GM21526 (cell line): ENCODE measurements at regions not wholly inside any gene's neighbourhood (a gene's known extent, or its start where the extent isn't known, plus 50 kb on each side); places are given as distances from the start of the nearest gene placed in this dataset.
"Not testable (repeated sequence)": the region's sequence is repeated elsewhere in the genome, so short reads cannot be mapped to it uniquely, and the experiment has no call there.

Source experiments
- ATAC-seq: cut with Tn5 transposase; IDR thresholded peaks from one replicate; pipeline ENCODE4 v1.9.1; 2021; ENCODE audit warnings: moderate library complexity; ENCODE audit not compliant: unreplicated experiment, low FRiP score

DNA sequence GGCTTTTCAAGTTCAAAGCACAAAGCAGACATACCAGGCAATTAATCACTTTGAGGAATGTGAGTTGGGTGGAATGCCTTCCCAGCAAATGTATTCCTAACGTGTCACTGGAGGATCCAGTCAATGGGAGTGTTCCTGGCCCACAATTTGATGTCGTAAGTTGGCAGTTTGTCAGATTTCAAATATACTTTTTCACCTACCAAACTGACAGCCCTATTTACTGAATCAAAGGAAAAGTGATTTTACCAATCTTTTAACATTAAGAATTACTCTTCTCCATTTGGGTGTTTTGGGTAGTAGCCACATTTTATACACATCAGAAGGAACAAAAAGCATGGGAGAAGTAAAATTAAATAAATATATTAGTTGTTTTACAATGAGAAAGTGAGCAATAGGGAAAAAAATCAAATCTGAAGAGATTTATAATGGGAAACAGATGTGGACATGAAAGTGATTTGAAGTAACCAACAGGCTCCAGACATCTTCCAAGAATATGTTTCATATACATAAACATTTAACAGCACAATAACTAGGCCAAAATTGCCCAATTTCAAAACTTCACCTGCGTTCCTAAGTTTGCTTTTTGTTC lies 222.9 kb downstream of the MTERF1 start:
- no peak for ATAC-seq

DNA sequence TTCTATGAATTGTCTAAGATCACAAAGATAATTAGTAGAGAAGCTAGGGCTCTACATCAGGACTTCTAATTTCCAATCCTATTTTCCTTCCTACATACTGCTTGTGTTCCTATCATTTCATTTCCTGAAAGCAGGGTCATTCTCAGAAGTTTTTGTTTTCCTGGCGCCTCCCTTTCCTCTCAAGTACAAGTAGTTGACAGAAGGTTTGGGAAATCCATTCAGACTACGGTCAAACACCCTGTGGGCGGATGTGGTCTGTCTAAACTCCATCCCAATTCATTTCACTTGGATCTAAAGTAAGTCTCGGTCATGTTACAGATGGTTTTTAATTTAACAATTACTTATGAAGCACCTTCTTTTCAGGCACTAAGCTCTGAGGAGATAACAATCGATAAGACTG lies 221.4 kb downstream of the MTERF1 start:
- no peak for ATAC-seq

DNA sequence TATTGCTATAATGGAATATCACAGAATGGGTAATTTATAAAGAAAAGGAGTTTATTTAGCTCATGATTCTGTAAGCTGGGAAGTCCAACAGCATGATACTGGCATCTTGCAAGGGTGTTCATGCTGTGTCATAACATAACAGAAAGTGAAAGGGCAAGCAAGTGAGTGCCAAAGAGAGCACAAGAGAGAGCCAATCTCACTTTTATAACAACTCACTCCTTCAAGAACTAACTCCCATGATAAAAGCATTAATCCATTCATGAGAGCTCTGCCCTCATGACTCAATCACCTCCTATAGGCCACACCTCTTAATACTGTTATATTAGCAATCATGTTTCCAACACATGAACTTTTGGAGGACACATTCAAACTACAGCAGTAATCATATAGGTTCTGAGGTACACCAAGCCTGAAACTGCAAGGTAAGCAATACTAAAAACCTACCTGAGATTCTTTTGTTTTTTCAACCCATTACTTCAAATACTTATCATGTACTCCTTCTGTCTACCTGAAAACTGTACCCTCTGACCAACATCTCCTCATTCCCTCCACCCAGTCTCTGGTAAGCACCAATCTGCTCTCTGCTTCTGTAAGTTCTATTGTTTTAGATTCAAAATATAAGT lies 219.7 kb downstream of the MTERF1 start:
- no peak for ATAC-seq

DNA sequence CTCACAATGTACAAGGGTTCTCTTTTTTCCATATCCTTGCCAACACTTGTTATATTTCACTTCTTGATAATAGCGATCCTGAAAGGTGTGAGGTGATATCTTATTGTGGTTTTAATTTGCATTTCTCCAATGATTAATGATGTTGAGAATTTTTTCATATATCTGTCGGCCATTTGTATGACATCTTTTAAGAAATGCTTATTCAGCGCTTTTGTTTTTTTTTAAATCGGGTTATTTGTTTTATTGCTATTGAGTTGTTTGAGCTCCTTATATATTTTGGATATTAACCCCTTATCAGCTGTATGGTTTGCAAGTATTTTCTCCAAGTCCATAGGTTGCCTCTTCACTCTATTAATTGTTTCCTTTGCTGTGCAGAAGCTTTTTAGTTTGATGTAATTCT lies 218.8 kb downstream of the MTERF1 start:
- no peak for ATAC-seq

DNA sequence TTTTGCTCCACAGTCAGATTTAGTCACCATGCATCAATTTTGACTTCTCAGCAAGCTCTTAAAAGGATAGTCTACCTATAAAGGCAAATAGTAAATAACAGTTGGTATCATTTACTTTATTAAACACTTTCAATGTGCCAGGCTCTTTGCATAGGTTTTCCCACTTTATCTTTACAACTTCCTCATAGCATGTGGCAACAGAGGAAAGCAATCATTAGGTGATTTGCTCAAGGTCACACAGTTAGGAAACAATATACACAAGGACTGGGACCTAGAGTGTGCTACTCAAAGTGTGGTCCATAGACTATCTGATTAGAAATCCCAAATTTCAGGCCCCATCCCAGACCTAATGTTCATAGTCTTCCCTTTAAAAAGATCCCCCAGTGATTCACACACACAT lies 212.3 kb downstream of the MTERF1 start:
- ATAC-seq = no peak

DNA sequence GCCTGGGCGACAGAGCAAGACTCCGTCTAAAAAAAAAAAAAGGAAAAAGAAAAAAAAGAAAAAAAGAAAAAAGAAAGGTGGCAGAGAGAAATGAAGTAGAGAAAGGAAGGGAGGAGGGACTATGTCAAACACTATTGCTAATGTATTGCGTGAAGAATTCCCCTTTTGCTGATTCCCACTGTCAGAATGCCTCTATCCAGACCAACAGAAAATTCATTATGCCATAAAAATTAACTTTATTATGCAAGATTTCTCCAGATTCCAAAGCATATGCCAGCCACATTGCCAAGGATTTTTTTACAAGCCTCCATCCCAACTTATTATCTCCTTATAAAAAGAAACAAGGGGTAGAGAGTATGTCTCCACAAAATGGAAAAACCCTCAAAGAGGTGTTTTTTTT lies 209.3 kb downstream of the MTERF1 start:
- ATAC-seq = no peak

DNA sequence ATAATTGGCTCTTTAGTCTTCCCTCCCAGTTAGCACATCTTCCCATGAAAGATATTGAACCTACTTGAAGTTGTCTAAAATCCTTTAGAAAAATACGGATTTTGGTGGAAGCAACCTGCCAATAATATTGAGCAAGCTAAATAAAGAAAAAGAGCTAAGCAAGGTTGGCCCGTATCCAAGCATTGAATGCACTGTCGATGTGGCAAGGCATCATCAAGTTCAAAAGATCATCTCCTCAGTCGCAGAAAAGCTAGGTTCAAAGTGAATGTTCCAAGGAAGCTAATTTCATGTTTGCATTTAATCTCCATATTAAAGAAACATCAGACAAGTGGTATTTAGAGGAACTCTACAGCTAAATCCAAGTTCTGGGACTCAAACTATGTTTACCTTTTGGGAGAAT lies 206.0 kb downstream of the MTERF1 start:
- ATAC-seq = no peak

DNA sequence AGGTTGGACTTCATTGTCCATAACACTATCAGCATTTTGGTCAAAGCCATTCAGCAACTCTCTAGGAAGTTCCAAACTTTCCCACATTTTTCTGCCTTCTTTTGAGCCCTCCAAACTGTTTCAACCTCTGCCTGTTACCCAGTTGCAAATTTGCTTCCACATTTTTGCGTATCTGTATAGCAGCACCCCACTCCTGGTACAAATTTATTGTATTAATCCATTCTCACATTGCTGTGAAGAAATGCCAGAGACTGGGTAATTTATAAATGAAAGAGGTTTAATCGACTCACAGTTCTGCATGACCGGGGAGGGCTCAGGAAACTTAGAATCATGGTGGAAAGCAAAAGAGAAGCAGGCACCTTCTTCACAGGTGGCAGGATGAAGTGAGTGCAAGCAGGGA lies 198.8 kb downstream of the MTERF1 start:
- ATAC-seq = no peak

DNA sequence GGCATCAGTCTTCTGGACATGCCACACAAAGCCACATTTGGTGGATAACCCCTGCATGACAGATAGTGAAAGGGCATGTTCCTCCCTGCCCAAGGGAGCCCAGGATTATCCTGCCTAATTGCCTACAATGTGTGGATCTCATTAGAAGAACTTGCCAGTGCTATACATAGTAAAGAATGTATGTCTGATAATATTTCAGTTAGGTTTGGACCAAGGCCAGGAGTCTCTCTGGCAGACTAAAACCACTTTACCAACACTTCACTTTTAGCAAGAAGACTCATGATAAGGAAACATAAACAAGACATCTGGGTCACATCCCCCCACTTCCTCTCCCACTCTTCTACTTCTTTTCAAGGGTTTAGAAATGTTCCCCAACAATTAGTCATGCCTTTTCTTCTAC lies 196.7 kb downstream of the MTERF1 start:
- no peak for ATAC-seq

DNA sequence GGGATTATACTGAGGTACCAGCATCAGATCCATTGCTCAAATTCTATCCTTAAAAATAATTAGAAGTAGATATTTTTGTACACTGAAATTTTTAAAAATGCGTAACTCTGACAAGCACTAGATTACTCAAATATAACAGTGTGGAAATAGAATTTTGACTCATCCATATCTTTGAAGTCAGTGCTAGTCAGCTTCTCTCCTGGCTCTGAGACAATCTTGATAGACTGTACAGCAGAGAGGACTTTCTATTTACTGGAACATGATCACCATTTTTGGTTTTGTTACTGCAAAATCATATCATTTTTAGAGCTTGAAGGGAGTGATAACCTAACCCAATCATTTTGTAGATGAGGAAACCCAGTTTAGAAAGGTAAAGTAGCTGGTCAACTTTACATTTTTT lies 195.0 kb downstream of the MTERF1 start:
- ATAC-seq = no peak

DNA sequence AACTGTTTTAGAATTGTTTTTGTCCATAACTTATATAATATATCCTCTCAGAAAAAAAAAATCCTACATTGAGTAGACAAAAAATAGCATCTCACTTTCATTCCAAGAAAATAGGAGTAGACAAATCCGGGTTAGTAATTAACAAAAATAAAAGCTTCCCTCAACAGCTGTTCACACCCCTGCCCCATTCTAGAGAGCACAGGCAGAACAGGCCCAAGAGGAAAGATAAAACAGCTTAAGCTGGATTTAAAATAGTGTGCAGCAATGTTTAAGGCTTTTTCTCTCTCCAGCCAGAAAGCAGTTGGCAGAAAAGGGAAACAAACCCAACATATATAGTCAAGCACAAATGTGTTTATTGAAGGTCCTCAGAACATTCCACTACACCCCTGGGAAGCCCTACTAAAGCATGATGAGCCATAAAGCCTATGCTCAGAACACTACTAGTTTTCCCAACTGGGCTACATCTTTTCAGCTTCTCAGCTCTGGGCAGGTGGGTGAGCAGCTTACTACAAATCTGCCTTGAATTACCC lies 189.9 kb downstream of the MTERF1 start:
- no peak for ATAC-seq

DNA sequence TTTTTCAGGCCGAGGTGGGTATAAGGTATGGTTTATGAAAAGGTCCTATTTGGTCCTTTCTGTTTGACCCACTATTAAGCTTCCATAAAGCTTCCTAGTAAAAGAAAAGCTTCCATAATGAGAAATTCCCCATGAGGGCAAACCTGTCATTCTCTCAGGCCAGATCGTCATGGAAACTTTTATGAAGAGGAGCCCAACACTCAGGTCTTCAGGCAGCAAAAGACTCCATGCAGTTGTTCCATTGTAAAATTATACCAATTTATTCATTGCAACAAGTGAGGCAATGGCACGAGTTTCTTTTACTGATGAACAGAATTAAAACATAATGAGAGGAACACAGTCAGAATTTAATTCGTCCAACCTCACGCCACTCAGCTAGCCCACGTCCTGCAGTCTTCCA lies 188.6 kb downstream of the MTERF1 start:
- no peak for ATAC-seq

DNA sequence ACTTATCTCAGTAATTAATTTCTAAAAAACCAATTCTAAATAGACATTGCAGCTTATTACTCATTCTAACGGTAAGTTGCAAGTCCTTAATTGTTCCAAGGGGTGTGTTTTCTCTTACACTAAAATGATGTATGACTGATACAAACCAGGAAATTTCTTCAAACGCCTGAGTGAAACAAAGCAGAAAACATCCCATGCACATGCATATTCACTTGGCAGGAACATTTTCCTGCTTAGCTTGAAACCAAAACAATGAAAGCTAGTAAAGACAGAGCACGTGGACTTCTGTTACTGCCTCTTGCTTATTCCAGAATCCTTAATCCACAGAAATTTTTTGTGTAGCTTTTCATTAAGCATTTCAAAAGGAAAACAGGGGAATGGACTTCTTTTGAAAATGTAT lies 187.7 kb downstream of the MTERF1 start:
- ATAC-seq = no peak

DNA sequence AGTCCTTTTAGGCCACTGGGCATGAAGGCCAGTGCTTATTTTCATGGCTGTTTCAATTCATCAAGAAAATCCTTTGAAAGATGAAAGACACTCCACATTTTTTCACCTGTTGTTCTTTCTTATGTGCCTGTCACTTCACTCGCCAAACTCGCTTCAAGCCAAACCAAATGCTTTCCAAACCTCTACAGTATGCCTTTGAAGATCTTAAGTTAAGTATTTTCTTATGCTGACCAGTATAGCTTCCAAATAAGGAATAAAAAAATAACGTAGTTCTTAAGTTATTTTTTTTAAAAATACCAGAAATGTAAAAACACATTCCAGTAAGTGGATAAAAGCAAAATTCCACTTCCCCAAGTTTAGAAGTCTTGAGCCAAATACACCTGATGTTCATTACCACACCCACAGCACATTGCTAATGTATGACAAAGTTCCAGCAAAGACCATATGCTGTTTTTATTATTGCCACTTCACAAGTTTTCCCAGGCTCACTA lies 186.1 kb downstream of the MTERF1 start:
- no peak for ATAC-seq

DNA sequence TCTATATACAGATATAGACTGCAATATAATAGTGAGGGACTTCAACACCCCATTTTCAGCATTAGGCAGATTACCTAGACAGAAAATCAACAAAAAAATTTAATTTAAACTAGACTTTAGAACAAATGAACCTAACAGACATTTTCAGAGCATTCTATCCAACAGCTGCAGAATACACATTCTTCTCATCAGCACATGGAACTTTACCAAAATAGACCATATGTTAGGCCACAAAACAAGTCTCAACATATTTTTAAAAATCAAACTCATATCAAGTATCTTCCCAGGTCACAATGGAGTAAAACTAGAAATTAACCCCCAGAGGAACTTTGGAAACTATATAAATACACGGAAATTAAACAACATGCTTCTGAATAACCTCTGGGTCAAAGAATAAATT lies 169.6 kb downstream of the MTERF1 start:
- ATAC-seq = no peak

DNA sequence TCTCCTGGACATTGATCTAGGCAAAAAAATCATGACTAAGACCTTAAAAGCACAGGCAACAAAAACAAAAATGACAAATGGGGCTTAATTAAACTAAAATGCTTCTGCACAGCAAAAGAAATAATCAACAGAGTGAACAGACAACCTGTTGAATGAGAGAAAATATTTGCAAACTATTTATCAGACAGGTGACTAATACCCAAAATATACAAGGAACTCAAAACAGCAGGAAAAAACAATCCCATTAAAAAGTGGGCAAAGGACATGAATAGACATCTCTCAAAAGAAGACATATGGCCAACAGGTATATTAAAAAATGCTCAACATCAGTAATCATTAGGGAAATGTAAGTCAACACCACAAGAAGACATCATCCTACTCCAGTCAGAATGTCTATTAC lies 166.8 kb downstream of the MTERF1 start:
- no peak for ATAC-seq

DNA sequence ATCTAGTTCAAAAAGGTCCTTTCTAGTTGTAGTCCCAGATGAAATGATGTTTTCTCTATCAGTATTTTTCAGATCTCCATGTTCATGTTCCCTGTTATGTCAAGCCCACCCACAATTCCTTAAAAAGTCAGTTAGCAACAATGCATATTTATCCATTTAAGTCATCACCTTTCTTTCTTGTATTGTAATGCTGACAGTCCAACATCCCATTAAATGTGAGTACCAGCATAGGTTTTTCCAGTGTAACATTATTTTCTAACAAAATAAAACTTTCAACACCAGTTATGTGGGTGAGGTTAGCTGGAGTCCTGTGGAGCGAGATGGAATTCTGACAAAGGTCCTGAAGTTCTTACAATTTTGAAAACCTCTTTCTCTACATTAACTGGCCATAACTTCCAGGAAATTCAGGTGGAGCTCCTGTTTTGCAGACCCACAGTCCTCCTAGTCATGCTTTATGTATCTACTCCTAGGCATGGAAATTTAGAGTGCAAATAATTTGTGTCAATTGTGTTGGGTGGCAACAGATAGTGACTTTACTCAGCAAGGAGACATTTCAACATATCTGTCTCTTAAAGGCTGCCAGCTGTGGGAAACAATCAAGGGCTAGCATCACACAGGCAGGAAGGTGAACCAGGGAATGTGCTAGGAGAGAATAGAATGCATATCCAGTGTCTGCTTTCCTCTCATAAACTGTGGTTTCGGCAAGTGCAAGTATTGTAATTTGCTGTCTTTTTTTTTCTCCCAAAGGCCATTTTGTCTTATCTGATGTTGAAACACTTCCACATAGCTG lies 162.6 kb downstream of the MTERF1 start:
- ATAC-seq = no peak

DNA sequence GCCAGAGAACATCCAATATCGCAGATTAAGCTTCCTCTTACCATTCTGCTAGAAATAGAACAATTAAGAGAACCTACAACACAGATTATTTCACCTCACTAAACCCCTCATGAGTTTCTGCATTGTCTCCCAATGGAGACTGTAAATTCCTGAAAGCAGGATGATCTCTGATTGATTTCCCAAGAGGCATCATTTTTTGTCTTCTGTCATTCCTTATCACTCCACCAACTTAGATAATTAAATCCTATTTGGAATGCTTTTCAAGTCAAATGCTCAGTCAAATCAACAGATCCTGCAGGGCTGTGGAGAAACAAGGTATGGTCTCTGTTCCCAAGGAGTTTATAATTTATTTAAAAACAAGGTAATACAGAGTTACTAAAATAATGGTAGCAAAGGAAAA lies 161.5 kb downstream of the MTERF1 start:
- no peak for ATAC-seq

DNA sequence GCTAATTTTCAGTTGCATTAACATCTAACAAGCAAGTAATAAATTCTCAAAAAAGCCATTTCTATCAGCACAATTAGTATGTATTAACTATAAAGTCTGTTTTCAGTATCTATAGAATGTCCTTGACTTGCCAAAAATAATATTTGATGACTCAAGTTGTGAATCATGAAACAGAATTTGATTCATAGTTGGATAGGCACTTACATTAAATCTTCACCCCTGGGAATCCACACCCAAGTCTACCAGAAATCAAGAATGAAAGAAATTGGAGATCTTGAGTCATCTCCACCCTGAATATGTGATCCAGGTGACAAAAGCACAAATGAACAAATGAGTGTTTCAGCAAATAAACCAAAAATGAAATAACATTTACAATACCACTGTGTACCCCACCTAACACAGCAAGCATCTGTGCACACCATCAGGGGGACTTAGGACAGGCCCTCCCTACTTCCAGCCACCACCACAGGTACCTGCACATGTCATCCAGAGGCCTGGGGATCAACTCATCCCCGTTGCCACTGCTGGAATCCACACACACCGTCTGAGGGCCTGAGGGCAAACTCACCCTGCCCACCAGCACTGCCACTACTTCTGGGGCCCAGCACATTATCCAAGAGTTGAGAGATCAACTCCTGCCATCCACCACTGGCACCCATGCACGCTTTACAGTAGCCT lies 160.1 kb downstream of the MTERF1 start:
- no peak for ATAC-seq

DNA sequence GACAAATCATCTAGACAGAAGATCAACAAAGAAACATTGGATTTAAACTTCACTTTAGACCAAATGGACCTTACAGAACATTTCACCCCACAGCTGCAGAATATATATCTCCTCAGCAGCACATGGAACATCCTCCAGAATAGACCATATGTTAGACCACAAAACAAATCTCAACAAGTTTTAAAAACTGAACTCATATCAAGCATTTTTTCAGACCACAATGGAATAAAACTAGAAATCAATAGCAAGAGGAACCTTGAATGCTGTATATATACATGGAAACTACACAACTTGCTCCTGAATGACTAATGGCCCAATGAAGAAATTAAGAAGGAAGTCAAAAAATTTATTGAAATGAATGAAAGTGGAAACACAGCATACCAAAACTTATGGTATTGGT lies 157.7 kb downstream of the MTERF1 start:
- ATAC-seq = no peak

DNA sequence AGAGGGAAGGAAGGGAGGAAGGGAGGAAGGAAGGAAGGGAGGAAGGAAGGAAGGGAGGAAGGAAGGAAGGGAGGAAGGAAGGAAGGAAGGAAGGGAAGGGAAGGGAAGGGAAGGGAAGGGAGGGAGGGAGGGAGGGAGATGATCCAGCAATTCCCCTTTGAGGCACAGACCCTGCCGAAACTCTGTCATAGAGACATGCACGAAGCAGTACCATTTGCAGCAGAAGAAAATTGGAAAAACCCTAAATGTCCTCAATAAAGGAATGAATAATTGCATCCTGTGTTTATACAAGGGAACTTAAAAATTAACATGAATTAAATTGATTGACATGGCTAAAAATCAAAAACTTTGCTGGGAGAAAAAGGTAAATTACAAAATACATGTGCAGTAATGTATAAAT lies 151.5 kb downstream of the MTERF1 start:
- ATAC-seq = not testable (repeated sequence)
